Ascending aorta (tissue), 2 donors: ENCODE measurements at regions not wholly inside any gene's neighbourhood (a gene's known extent, or its start where the extent isn't known, plus 50 kb on each side); places are given as distances from the start of the nearest gene placed in this dataset.
"Not testable (repeated sequence)": the region's sequence is repeated elsewhere in the genome, so short reads cannot be mapped to it uniquely, and the experiment has no call there.

Source experiments
- DNase-seq, 2 donors: peaks; one replicate each; pipeline ENCODE4 v3.0.0-alpha.2; 2019; ENCODE audit warnings: low spot score in 2 of 2
- H3K27ac ChIP-seq, 2 donors: fragments of 200-600 bp; sonication (generic); one replicate each; pipeline ENCODE4 v1.5.1; 2016 to 2017; ENCODE audit warnings: mild to moderate bottlenecking in 1 of 2
- H3K27me3 ChIP-seq: fragments of 200-600 bp; sonication (generic); one replicate; pipeline ENCODE4 v1.5.1; 2017
- H3K36me3 ChIP-seq, 2 donors: fragments of 200-600 bp; sonication (generic); one replicate each; pipeline ENCODE4 v1.5.1; 2016
- H3K4me1 ChIP-seq, 2 donors: fragments of 200-600 bp; sonication (generic); one replicate each; pipeline ENCODE4 v1.5.1; 2016 to 2017; ENCODE audit warnings: mild to moderate bottlenecking in 1 of 2
- H3K4me3 ChIP-seq, 2 donors: fragments of 200-600 bp; sonication (generic); one replicate each; pipeline ENCODE4 v1.5.1; 2016 to 2017; ENCODE audit warnings: mild to moderate bottlenecking in 1 of 2
- H3K9me3 ChIP-seq, 2 donors: fragments of 200-600 bp; sonication (generic); one replicate each; pipeline ENCODE4 v1.5.1; 2016
- CTCF ChIP-seq, 3 experiments: fragments of 200-600 bp in 2 of 3; fragments of 450-650 bp in 1 of 3; sonication (generic) in 2 of 3; IDR thresholded peaks; one replicate each; pipeline ENCODE4 v1.5.1; 2016 to 2019; ENCODE audit warnings: antibody characterized with exemption in 3 of 3, mild to moderate bottlenecking in 1 of 3, moderate library complexity in 1 of 3
- intact Hi-C: fragments of 100-400 bp; cut with DNase I; formaldehyde crosslinking; loops from one replicate; pipeline ENCODE4 v1.15.1; 2023

DNA sequence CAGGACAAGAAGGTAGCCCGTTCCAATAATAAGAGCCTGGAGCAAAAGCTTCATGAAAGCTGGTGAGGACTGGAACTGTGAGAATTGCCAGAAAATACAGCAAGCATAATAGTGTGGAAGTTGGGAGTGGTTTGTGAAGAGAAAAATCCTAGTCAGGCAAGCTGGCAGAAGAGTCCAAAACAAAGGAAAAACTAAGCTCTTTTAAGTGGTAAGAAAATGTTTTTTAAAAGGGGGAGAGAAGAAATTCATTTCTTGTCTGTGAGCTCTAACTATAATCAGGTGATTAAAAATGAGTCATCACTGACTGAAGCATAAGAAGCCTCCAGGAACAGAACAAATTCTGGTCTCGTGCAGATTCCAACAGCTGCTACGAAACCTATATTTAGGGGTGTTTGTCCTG is 102.6 kb downstream of the CAAP1 start:
- Histone ChIP-seq H3K4me3 (no peak overlapping the region), H3K27ac (no peak overlapping the region), H3K9me3 (peaks cover 0 to 5% of the 10 kb centered on the region in 2 donors), H3K4me1 (no peaks in the 10 kb centered on the region), H3K36me3 (no peaks in the 10 kb centered on the region), H3K27me3 (no peaks in the 10 kb centered on the region)
- intact Hi-C loops, result no loop called here
- no peak for TF ChIP-seq CTCF (IDR thresholded peaks at IDR 0.05)
- DNase-seq, result no peak

GRCh38 chr9:26786564-26786963 is 106.0 kb downstream of the CAAP1 start:
- no peaks in the 10 kb centered on the region for H3K36me3 ChIP-seq
- intact Hi-C loops, result no loop called here
- no peak overlapping the region for H3K4me3 ChIP-seq
- no peak for DNase-seq
- H3K27ac ChIP-seq, result no peak overlapping the region
- TF ChIP-seq CTCF (IDR thresholded peaks at IDR 0.05), result no peak
- H3K9me3 ChIP-seq, result no peaks in the 10 kb centered on the region
- no peaks in the 10 kb centered on the region for H3K4me1 ChIP-seq
- no peaks in the 10 kb centered on the region for H3K27me3 ChIP-seq

GRCh38 chr9:26782899-26783298 is 109.7 kb downstream of the CAAP1 start:
- DNase-seq, result no peak
- Histone ChIP-seq H3K27me3 (no peaks in the 10 kb centered on the region), H3K4me3 (no peak overlapping the region), H3K9me3 (no peaks in the 10 kb centered on the region), H3K36me3 (no peaks in the 10 kb centered on the region), H3K27ac (no peak overlapping the region), H3K4me1 (no peaks in the 10 kb centered on the region)
- intact Hi-C loops, result no loop called here
- no peak for TF ChIP-seq CTCF (IDR thresholded peaks at IDR 0.05)

- Histone ChIP-seq H3K4me3 (no peak overlapping the region), H3K4me1 (no peaks in the 10 kb centered on the region), H3K36me3 (no peaks in the 10 kb centered on the region), H3K27ac (no peak overlapping the region), H3K9me3 (no peaks in the 10 kb centered on the region), H3K27me3 (no peaks in the 10 kb centered on the region)
- no peak for TF ChIP-seq CTCF (IDR thresholded peaks at IDR 0.05)
- DNase-seq, result no peak
- intact Hi-C loops, result no loop called here
Measured at GRCh38 chr9:26781906-26782305, 110.7 kb downstream of the CAAP1 start.

- intact Hi-C loops, H3K36me3 ChIP-seq, H3K4me3 ChIP-seq, H3K27ac ChIP-seq, H3K4me1 ChIP-seq, H3K9me3 ChIP-seq, DNase-seq, H3K27me3 ChIP-seq: not testable (repeated sequence)
Measured at GRCh38 chr9:26780307-26780706, 112.3 kb downstream of the CAAP1 start.

- DNase-seq, result no peak
- intact Hi-C loops, result no loop called here
- Histone ChIP-seq H3K27ac (no peak overlapping the region), H3K4me3 (no peak overlapping the region), H3K9me3 (no peaks in the 10 kb centered on the region), H3K27me3 (no peaks in the 10 kb centered on the region), H3K36me3 (no peaks in the 10 kb centered on the region), H3K4me1 (no peaks in the 10 kb centered on the region)
- no peak for TF ChIP-seq CTCF (IDR thresholded peaks at IDR 0.05)
Measured at GRCh38 chr9:26779062-26779461, 113.5 kb downstream of the CAAP1 start.
